ENCODE measurements at regions not wholly inside any gene's neighbourhood (a gene's known extent, or its start where the extent isn't known, plus 50 kb on each side); places are given as distances from the start of the nearest gene placed in this dataset.

DNA sequence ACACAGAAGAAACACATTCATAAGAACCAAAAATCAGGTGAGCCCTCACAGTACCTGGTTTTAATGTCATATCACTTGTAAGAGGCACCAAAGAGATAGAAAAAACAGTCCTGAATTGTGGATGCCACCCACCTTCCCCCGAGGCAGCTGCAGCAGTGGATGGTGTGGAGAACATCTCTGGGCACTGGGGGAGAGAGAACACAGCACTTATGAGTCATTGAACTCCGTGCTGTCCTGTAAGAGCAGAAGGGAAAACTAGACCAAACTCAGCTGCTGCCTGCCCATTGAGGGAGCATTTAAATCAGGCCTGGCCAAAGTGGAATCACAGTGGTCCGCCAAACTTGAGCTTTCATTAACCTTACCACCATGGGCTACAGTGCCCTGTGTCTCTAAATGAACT is 296.2 kb downstream of the SPATA31D1 start:
- Histone ChIP-seq H3K27me3 (ENCODE audit: low read length) (no peaks in the 10 kb centered on the region), H3K9me2 (replicated peaks; ENCODE audit: insufficient read depth, low read length) (no peaks in the 10 kb centered on the region), H3K9me3 (ENCODE audit: insufficient read depth, low read length) (no peaks in the 10 kb centered on the region), H4K20me1 (ENCODE audit: low read depth, low read length) (no peaks in the 10 kb centered on the region), H3K36me3 (ENCODE audit: low read length) (no peaks in the 10 kb centered on the region), H3F3A (ENCODE audit: insufficient read depth) (no peaks in the 10 kb centered on the region), H3K27ac (ENCODE audit: low read depth, low read length) (no peak overlapping the region), H3K4me2 (ENCODE audit: low read depth, low read length, poor library complexity, severe bottlenecking) (no peak overlapping the region), H2AFZ (ENCODE audit: low read depth, low read length, severe bottlenecking) (no peak overlapping the region), H3K79me2 (ENCODE audit: insufficient read depth, low read length) (no peaks in the 10 kb centered on the region), H3K4me3 (ENCODE audit: insufficient read depth, low read length, poor library complexity, severe bottlenecking) (no peak overlapping the region), H3K9ac (ENCODE audit: low read length) (no peak overlapping the region)
- TF ChIP-seq EZH2phosphoT487 (conservative IDR thresholded peaks at IDR 0.05; ENCODE audit: low read length): no peak
- TF ChIP-seq, protein P1, sequence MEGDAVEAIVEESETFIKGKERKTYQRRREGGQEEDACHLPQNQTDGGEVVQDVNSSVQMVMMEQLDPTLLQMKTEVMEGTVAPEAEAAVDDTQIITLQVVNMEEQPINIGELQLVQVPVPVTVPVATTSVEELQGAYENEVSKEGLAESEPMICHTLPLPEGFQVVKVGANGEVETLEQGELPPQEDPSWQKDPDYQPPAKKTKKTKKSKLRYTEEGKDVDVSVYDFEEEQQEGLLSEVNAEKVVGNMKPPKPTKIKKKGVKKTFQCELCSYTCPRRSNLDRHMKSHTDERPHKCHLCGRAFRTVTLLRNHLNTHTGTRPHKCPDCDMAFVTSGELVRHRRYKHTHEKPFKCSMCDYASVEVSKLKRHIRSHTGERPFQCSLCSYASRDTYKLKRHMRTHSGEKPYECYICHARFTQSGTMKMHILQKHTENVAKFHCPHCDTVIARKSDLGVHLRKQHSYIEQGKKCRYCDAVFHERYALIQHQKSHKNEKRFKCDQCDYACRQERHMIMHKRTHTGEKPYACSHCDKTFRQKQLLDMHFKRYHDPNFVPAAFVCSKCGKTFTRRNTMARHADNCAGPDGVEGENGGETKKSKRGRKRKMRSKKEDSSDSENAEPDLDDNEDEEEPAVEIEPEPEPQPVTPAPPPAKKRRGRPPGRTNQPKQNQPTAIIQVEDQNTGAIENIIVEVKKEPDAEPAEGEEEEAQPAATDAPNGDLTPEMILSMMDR (IDR thresholded peaks at IDR 0.05; ENCODE audit: insufficient read depth, low read length, poor library complexity, severe bottlenecking): no peak

DNA sequence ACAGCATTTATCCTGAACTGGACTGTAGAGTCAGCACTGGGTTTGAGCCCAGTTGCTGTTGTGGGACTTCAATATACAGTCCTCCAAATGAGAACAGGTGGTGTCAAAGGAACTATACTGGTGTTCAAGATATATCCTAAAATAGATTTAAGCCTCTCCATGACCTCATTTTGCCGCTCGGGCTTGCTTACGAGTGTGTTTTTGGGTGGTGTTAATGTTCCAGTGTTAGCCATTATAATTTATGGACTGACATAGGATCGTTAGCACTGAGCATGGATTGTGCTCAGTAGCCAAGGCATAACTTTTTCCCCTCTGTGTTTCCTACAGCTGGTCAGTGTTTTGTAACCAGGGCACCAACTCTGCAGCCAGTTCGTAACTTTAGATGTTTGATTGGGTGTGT is 306.6 kb downstream of the SPATA31D1 start:
- H2AFZ ChIP-seq (ENCODE audit: low read depth, low read length, severe bottlenecking): no peak overlapping the region
- no peak overlapping the region for H3K4me3 ChIP-seq (ENCODE audit: insufficient read depth, low read length, poor library complexity, severe bottlenecking)
- no peak overlapping the region for H3K4me2 ChIP-seq (ENCODE audit: low read depth, low read length, poor library complexity, severe bottlenecking)
- no peaks in the 10 kb centered on the region for H3K27me3 ChIP-seq (ENCODE audit: low read length)
- H4K20me1 ChIP-seq (ENCODE audit: low read depth, low read length): no peaks in the 10 kb centered on the region
- H3K9me2 ChIP-seq (replicated peaks; ENCODE audit: insufficient read depth, low read length): no peaks in the 10 kb centered on the region
- H3F3A ChIP-seq (ENCODE audit: insufficient read depth): no peaks in the 10 kb centered on the region
- H3K36me3 ChIP-seq (ENCODE audit: low read length): no peaks in the 10 kb centered on the region
- H3K27ac ChIP-seq (ENCODE audit: low read depth, low read length): no peak overlapping the region
- H3K79me2 ChIP-seq (ENCODE audit: insufficient read depth, low read length): no peaks in the 10 kb centered on the region
- no peaks in the 10 kb centered on the region for H3K9me3 ChIP-seq (ENCODE audit: insufficient read depth, low read length)
- TF ChIP-seq EZH2phosphoT487 (conservative IDR thresholded peaks at IDR 0.05; ENCODE audit: low read length): no peak
- TF ChIP-seq, protein P1 (IDR thresholded peaks at IDR 0.05; ENCODE audit: insufficient read depth, low read length, poor library complexity, severe bottlenecking): no peak
- H3K9ac ChIP-seq (ENCODE audit: low read length): no peak overlapping the region

DNA sequence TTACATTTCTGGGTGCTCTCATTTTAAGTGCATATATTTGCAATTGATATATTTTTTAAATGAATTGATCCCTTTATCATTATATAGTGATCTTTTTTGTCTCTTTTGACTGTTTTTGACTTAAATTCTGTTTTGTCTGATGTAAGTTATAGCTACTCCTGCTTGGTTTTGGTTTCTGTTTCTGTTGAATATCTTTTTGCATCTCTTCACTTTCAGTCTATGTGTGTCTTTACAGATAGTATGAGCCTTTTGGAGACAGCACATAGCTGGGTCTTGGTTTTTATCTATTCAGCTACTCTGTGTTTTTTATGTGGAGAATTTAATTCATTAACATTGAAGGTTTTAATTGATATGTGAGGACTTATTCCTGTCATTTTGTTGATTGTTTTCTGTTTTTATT is 311.3 kb downstream of the SPATA31D1 start:
- Histone ChIP-seq H2AFZ (ENCODE audit: low read depth, low read length, severe bottlenecking) (no peak overlapping the region), H3K9me3 (ENCODE audit: insufficient read depth, low read length) (0 out of 2 replicates have a peak, but pooled peaks cover 4% of the 10 kb centered on the region), H3K79me2 (ENCODE audit: insufficient read depth, low read length) (no peaks in the 10 kb centered on the region)

More for the DNA sequence above, 311.3 kb downstream of the SPATA31D1 start:
- no peaks in the 10 kb centered on the region for H3K27me3 ChIP-seq (ENCODE audit: low read length)
- no peak overlapping the region for H3K9ac ChIP-seq (ENCODE audit: low read length)
- no peak overlapping the region for H3K4me2 ChIP-seq (ENCODE audit: low read depth, low read length, poor library complexity, severe bottlenecking)
- H3K27ac ChIP-seq (ENCODE audit: low read depth, low read length): no peak overlapping the region
- no peaks in the 10 kb centered on the region for H4K20me1 ChIP-seq (ENCODE audit: low read depth, low read length)
- H3K36me3 ChIP-seq (ENCODE audit: low read length): no peaks in the 10 kb centered on the region
- H3F3A ChIP-seq (ENCODE audit: insufficient read depth): no peaks in the 10 kb centered on the region
- no peaks in the 10 kb centered on the region for H3K9me2 ChIP-seq (replicated peaks; ENCODE audit: insufficient read depth, low read length)
- H3K4me3 ChIP-seq (ENCODE audit: insufficient read depth, low read length, poor library complexity, severe bottlenecking): no peak overlapping the region
- TF ChIP-seq, protein P1 (IDR thresholded peaks at IDR 0.05; ENCODE audit: insufficient read depth, low read length, poor library complexity, severe bottlenecking): no peak
- no peak for TF ChIP-seq EZH2phosphoT487 (conservative IDR thresholded peaks at IDR 0.05; ENCODE audit: low read length)
